ENCODE measurements at regions not wholly inside any gene's neighbourhood (a gene's known extent, or its start where the extent isn't known, plus 50 kb on each side); places are given as distances from the start of the nearest gene placed in this dataset.
"Not testable (repeated sequence)": the region's sequence is repeated elsewhere in the genome, so short reads cannot be mapped to it uniquely, and the experiment has no call there.

GRCh38 chr2:17136231-17136630, 382.0 kb downstream of the RAD51AP2 start:
- TF ChIP-seq, protein P1, sequence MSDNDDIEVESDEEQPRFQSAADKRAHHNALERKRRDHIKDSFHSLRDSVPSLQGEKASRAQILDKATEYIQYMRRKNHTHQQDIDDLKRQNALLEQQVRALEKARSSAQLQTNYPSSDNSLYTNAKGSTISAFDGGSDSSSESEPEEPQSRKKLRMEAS (IDR thresholded peaks at IDR 0.05; ENCODE audit: low read depth, low read length), result no peak
- no peak for TF ChIP-seq CTCF (IDR thresholded peaks at IDR 0.05; ENCODE audit: low read depth, low read length)
- no peak for TF ChIP-seq MYC (IDR thresholded peaks at IDR 0.05; ENCODE audit: low read depth, low read length)
- no peak for TF ChIP-seq POLR2A (IDR thresholded peaks at IDR 0.05; ENCODE audit: extremely low read depth, insufficient read length)
- no peak for DNase-seq (ENCODE audit: low read depth)
- no peak overlapping the region for H3K4me3 ChIP-seq (ENCODE audit: low read depth, low read length)

GRCh38 chr2:17135619-17136018, 382.6 kb downstream of the RAD51AP2 start:
- no peak overlapping the region for H3K4me3 ChIP-seq (ENCODE audit: low read depth, low read length)
- TF ChIP-seq MYC (IDR thresholded peaks at IDR 0.05; ENCODE audit: low read depth, low read length) (no peak), POLR2A (IDR thresholded peaks at IDR 0.05; ENCODE audit: extremely low read depth, insufficient read length) (no peak)
- TF ChIP-seq, protein P1 (IDR thresholded peaks at IDR 0.05; ENCODE audit: low read depth, low read length), result no peak
- no peak for DNase-seq (ENCODE audit: low read depth)

DNA sequence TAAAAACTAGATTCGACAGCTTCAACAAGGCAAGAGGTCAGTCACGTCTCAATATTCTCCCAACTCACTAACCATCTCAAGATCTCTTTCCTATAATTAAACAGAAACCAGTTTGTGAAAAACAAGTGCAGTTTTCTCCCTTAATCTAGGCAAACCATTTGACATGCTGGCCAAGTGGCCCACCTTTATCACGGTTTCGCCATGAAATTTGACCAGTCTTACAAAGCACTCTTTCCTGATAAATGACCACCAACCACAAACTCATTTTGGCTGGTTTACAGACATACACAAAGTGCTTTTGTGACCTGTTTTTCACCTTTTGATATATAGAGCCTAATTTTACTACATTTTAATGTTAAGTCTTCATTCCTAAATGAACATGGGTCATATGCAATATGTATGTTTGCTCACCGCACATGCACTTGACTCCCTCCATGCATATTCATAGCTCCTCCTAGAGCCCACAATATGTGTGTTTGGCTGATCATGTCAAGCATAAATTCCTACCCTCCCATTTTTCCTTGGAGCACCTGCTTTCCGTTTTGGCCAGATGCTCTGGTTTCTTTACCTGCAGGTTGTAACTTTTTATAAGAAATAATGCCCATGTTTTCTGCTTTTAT, 385.1 kb downstream of the RAD51AP2 start:
- H3K4me3 ChIP-seq (ENCODE audit: low read depth, low read length), result no peak overlapping the region
- TF ChIP-seq MYC (IDR thresholded peaks at IDR 0.05; ENCODE audit: low read depth, low read length) (no peak), CTCF (IDR thresholded peaks at IDR 0.05; ENCODE audit: low read depth, low read length) (no peak), POLR2A (IDR thresholded peaks at IDR 0.05; ENCODE audit: extremely low read depth, insufficient read length) (no peak)
- TF ChIP-seq, protein P1 (IDR thresholded peaks at IDR 0.05; ENCODE audit: low read depth, low read length), result no peak
- DNase-seq (ENCODE audit: low read depth), result no peak

DNA sequence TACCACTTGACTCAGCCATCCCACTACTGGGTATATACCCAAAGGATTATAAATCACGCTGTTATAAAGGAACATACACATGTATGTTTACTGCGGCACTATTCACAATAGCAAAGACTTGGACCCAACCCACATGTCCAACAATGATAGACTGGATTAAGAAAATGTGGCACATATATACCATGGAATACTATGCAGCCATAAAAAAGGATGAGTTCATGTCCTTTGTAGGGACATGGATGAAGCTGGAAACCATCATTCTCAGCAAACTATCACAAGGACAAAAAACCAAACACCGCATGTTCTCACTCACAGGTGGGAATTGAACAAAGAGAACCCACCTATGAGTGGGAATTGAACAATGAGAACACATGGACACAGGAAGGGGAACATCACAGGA, 387.6 kb downstream of the RAD51AP2 start:
- DNase-seq (ENCODE audit: low read depth), result not testable (repeated sequence)

DNA sequence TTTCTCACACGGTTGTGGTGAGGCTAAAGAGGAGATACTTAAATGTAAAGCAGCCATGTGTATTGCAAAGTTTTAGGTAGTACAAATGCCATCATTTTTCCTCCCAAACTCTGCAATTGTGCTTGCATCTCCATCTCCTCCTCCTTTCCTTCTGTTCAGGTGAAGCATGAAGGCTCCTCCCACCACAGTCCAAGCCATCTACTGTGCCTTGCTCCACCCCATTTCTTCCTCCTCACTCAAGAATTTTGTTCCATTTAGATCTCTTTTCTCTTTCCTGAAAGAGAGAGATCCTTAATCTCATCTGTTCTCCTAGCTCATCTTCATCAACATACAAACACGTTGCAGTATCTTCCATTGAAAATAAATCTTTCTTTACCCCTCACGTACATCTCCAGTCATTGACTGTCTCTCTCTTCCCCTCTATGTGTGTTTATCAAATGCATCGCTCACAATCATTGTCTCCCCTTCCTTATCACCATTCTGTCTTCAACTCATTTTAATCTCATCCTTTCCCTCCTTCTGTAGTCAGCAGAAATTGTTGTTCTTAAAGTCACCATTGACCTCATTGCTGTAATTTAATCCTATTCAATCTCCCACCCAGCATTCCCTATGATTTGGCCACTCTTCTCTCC, 392.1 kb downstream of the RAD51AP2 start:
- TF ChIP-seq MYC (IDR thresholded peaks at IDR 0.05; ENCODE audit: low read depth, low read length), result no peak
- TF ChIP-seq CTCF (IDR thresholded peaks at IDR 0.05; ENCODE audit: low read depth, low read length), result no peak
- no peak for TF ChIP-seq POLR2A (IDR thresholded peaks at IDR 0.05; ENCODE audit: extremely low read depth, insufficient read length)
- TF ChIP-seq, protein P1 (IDR thresholded peaks at IDR 0.05; ENCODE audit: low read depth, low read length), result no peak
- no peak overlapping the region for H3K4me3 ChIP-seq (ENCODE audit: low read depth, low read length)
- DNase-seq (ENCODE audit: low read depth), result no peak

More for the DNA sequence above, 387.6 kb downstream of the RAD51AP2 start:
- H3K4me3 ChIP-seq (ENCODE audit: low read depth, low read length), result not testable (repeated sequence)

- DNase-seq (ENCODE audit: low read depth), result no peak
- no peak overlapping the region for H3K4me3 ChIP-seq (ENCODE audit: low read depth, low read length)
- TF ChIP-seq, protein P1 (IDR thresholded peaks at IDR 0.05; ENCODE audit: low read depth, low read length), result no peak
- TF ChIP-seq POLR2A (IDR thresholded peaks at IDR 0.05; ENCODE audit: extremely low read depth, insufficient read length) (no peak), CTCF (IDR thresholded peaks at IDR 0.05; ENCODE audit: low read depth, low read length) (no peak)
Measured at GRCh38 chr2:17124575-17125318, 393.5 kb downstream of the RAD51AP2 start.
